ENCODE measurements at regions not wholly inside any gene's neighbourhood (a gene's known extent, or its start where the extent isn't known, plus 50 kb on each side); places are given as distances from the start of the nearest gene placed in this dataset.

GRCh38 chr13:44108331-44108858 is 228.7 kb downstream of the LACC1 start (continued):
- no peak for TF ChIP-seq ZFP91 (CRISPR knock-in tag; IDR thresholded peaks at IDR 0.05; ENCODE audit: borderline replicate concordance)
- no peak for TF ChIP-seq ZNF552 (CRISPR knock-in tag; IDR thresholded peaks at IDR 0.05; ENCODE audit: borderline replicate concordance)
- no peak for TF ChIP-seq ZNF747 (CRISPR knock-in tag; IDR thresholded peaks at IDR 0.05; ENCODE audit: borderline replicate concordance)
- TF ChIP-seq KAT7 (CRISPR knock-in tag; IDR thresholded peaks at IDR 0.05; ENCODE audit: borderline replicate concordance), result no peak
- TF ChIP-seq SYNCRIP (IDR thresholded peaks at IDR 0.05; ENCODE audit: insufficient read depth, low read depth, low read length), result no peak
- TF ChIP-seq DRAP1 (CRISPR knock-in tag; IDR thresholded peaks at IDR 0.05), result no peak
- TF ChIP-seq ZNF790 (CRISPR knock-in tag; IDR thresholded peaks at IDR 0.05; ENCODE audit: borderline replicate concordance), result no peak
- TF ChIP-seq FOSL2 (CRISPR knock-in tag; IDR thresholded peaks at IDR 0.05), result peak; percentile 98
- peak; percentile 31 to 58; a peak in 3 of 4 replicates for TF ChIP-seq NR2F1 (CRISPR knock-in tag; IDR thresholded peaks at IDR 0.05)
- TF ChIP-seq PLRG1 (conservative IDR thresholded peaks at IDR 0.05), result no peak
- TF ChIP-seq SMYD3 (CRISPR knock-in tag; IDR thresholded peaks at IDR 0.05), result no peak
- TF ChIP-seq PPARG (CRISPR knock-in tag; conservative IDR thresholded peaks at IDR 0.05), result peak; percentile 94
- TF ChIP-seq ZSCAN21 (CRISPR knock-in tag; IDR thresholded peaks at IDR 0.05; ENCODE audit: borderline replicate concordance), result no peak
- TF ChIP-seq BRF2 (CRISPR knock-in tag; IDR thresholded peaks at IDR 0.05), result no peak
- TF ChIP-seq CHD2 (IDR thresholded peaks at IDR 0.05; ENCODE audit: low read depth, low read length), result no peak
- TF ChIP-seq SNRNP70 (IDR thresholded peaks at IDR 0.05; ENCODE audit: low read depth, low read length), result no peak
- no peak for TF ChIP-seq ZNF136 (CRISPR knock-in tag; IDR thresholded peaks at IDR 0.05; ENCODE audit: low read depth)
- TF ChIP-seq TARDBP (CRISPR knock-in tag; IDR thresholded peaks at IDR 0.05), result no peak
- TF ChIP-seq ZNF609 (CRISPR knock-in tag; IDR thresholded peaks at IDR 0.05; ENCODE audit: borderline replicate concordance), result no peak
- no peak for TF ChIP-seq CREB1 (IDR thresholded peaks at IDR 0.05)
- 0 out of 2 replicates have a peak, but pooled peaks have one; percentile 12 for TF ChIP-seq CREB1 (CRISPR knock-in tag; IDR thresholded peaks at IDR 0.05)
- peak; percentile 35; the same call in 1 of the 2 replicates for TF ChIP-seq JUN (CRISPR knock-in tag; IDR thresholded peaks at IDR 0.05)
- TF ChIP-seq ATF3 (CRISPR knock-in tag; IDR thresholded peaks at IDR 0.05), result peak; percentile 54
- no peak; the same call in 1 of the 2 replicates for TF ChIP-seq ZNF331 (CRISPR knock-in tag; IDR thresholded peaks at IDR 0.05)
